NCI-H345 treated with DMSO at 0.1 percent for 48 hours (cell line): ENCODE measurements at regions not wholly inside any gene's neighbourhood (a gene's known extent, or its start where the extent isn't known, plus 50 kb on each side); places are given as distances from the start of the nearest gene placed in this dataset.

Source experiments
- DNase-seq: peaks from one replicate; lab custom pipeline; 2025; ENCODE audit not compliant: unreplicated experiment; lab: John Stamatoyannopoulos, UW

GRCh38 chr4:123564758-123565346, 168.3 kb downstream of the SPRY1 start:
- DNase-seq, result no peak

- no peak for DNase-seq
Measured at GRCh38 chr4:123568936-123569335, 172.3 kb downstream of the SPRY1 start.

- no peak for DNase-seq
Measured at GRCh38 chr4:123569541-123569940, 172.9 kb downstream of the SPRY1 start.

DNA sequence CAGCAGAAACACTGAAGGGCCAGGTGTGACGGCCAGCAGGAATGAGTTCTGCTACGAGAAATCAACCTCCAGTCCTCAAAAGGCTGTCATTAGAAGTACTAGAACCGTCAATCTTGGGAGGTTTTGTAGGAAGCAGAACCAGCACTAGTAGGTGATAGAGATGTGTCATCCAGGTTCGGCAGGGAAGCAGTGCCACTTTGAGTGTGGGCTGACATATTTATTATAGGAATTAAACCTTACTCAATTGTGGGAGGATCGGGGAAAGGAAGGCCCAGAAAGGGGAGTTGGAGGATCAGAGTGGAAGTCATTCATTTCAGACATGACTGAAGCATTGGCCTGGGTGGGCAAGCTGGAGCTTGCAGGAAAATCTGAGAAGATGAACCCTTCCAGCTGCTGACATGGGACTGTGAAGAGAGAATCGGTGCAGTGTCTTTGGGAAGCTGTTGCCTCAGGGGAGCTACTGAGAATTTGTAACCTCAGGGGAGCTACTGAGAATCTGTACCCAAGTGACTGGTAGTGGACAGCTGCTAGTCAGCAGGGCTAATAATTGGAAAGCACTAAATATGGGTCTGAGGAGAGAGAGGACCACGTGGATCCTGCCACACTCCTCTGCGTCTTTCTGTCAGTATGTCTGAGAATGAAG, 177.4 kb downstream of the SPRY1 start:
- DNase-seq, result no peak

GRCh38 chr4:123575291-123575690, 178.7 kb downstream of the SPRY1 start:
- DNase-seq, result no peak

DNA sequence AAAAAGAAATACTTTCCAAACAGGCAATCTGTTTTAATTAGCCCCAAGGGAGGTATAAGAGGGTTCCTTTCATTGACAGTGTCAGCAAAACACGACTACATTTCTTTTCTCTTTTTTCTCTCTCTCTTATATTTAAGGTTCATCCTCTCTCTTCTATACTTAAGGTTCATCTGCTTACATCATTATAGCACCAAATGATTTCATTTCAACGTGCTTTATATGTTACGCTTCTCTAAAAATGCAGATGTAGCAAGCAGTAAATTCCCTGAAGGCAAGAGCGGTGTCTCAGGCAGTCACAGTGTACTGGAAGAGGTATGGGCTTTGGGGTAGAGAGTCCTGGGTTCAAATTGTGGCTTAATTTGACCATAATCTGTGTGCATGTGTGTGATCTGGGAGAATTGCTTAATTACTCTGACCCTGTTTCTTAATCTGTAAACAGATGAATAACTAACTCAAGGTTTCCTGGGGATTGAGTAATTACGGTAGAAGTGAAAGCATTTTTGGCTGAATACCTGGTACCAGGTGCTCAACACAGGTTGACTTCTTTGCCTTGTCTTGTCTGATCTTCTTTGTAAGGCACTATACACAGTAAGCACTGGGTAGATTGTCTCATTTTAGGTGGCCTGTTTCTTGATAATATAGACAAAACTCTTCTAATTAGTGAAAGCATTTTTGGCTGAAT, 180.8 kb downstream of the SPRY1 start:
- no peak for DNase-seq

DNA sequence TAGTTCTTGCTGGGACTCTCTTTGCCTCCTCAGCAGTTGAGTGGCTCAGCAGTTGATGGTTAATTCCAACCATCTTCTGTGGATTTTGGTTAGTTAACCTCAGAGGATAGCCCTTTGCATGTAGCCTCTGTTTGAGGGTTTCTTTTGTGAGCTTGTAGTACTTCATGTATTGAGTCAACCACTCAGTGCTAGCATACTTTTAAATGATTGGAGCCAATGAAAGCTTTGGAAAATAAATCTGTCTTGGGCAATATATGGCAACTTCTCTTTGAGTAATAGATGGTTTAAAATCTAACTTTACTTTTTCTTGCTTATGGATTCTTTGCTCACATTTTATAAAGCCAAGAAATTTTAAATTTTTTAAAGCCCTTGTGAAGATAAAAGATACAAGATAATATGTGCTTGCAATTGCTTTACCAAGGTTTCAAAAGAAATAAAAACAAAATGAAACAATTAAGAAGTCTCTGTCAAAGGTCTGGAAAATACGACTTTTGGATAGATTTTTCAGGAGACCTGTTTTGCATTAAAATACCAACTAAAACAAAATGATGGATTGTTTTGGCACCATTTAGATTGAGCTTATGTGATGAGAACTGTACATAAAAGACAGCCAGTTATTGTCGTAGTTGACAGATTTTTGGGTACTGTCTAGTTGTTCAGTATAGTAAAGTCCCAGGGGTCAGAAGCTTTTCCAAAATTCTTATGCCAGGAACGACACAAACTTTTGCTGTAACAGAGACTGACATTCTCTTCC, 181.9 kb downstream of the SPRY1 start:
- DNase-seq, result no peak

GRCh38 chr4:123579961-123580360, 183.4 kb downstream of the SPRY1 start:
- DNase-seq, result no peak

DNA sequence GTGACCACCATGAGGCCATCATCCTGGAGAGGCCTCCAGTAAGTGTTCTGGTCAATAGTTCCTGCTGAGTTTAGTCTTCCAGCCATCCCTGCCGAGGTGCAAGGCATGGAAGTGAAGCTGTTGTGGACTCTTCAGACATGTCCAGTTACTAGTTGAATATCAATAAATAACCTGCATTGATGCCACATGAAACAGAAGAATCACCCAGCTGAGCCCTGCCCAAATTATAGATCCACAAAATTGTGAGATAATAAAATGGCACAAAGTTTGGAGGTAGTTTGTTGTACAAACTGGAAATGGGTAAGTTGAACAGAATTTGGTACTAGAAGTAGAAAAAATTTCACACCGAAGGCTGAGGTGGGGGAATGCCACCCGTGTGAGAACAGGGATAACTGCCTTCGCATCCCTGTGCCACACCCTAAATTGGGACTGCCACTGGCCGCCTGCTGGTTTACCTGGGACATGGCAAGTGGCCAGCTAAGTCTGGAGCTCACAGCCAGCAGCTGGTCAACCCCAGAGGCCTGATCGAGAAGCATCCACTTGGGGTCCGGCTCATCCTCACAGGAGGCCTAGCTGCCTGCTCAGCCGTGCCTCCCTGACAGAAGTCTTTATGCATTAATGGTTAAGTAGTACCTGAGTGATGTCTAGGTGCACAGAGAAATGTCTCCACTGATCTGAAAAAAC, 184.5 kb downstream of the SPRY1 start:
- no peak for DNase-seq

DNA sequence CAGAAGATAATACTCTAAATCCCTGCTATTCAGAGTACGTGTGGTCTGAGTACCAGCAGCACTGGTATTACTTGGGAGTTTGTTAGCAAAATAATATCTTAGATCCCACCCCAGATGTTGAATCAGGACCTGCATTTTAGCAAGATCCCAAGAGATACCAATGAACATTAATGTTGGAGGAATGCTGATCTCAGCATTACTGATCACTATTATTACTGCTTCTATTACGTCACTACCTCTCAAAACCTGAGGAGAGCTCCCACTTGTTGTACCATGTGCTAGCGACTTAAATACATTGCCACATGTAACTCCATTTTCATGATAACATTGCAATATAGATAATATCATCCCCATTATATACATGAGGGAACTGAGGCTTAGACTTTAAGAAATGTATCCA, 185.2 kb downstream of the SPRY1 start:
- DNase-seq, result no peak

GRCh38 chr4:123583043-123583442, 186.4 kb downstream of the SPRY1 start:
- no peak for DNase-seq

DNA sequence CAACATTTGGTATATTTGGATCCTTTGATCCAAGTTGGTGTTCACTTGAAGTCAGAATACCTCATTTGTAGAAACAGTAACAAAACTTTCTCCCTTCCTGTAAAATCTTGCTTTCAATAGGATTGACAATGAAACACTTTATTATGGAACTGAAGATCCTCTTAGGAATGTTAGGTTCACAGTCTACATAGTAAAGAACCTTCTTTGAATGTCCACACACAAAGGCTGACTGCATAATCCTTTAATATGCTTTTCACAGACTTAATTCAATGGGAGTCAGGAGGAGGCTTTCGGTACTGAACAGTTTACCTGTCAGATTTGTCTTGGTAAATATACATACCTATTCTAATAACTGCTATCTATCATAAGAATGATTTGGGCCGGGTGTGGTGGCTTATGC, 188.5 kb downstream of the SPRY1 start:
- no peak for DNase-seq

GRCh38 chr4:123587983-123588494, 191.4 kb downstream of the SPRY1 start:
- DNase-seq, result peak; percentile 44

GRCh38 chr4:123588631-123589241, 192.1 kb downstream of the SPRY1 start:
- no peak for DNase-seq

DNA sequence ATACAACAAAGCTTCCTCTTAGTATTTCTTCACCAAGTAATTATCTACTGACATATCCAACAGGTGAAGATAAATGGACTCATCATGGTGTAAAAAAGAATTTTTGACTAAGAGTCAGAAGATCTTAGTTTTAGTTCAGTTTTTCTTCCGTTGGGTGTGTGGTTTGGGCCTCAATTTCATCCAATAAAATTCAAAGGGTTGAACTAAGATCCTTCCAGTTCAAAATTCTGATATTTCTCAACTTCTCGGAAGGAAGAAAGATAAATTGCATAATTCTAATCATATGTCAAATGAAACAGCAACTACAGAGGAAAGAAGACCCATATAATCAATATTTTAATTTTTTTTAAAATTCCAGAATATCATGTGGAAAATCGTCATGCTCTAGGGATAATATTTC, 192.7 kb downstream of the SPRY1 start:
- no peak for DNase-seq

- DNase-seq, result no peak
Measured at GRCh38 chr4:123591875-123592274, 195.3 kb downstream of the SPRY1 start.

- no peak for DNase-seq
Measured at GRCh38 chr4:123593655-123594054, 197.1 kb downstream of the SPRY1 start.

DNA sequence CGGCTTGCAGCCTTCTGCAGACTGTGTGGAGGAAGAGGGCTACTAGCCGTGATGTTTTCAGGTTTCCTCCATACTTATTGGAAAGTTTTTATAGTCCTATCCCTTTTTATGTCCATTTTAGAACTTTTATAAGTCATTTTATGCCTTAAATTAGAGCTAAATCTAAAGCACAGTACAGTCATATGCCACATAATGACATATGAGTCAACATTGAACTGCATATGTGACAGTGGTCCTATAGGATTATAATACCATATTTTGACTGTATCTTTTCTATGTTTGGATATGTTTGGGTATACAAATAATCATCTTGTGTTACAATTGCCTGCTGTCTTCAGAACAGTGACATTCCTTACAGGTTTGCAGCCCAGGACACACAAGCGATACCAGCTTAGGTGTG, 200.2 kb downstream of the SPRY1 start:
- no peak for DNase-seq

GRCh38 chr4:123597586-123597985, 201.0 kb downstream of the SPRY1 start:
- no peak for DNase-seq

DNA sequence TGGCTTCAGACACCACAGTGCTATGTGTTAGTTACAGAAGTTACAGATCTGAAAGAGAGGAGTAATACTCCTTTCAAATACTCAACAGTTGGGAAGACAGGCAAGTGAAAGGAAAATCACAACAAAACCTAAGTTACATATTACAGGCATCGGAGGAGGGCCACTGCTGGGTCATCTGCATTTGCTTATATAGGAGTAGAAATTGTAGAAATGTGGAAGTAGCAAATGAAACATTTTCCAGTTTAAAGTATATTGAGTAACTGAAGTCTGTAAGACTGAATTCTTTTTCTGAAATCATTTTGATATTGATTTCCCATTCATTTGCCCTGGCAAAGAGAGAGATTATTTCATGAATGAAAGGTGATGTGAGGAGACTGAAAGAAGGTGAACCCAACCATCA, 201.7 kb downstream of the SPRY1 start:
- no peak for DNase-seq
